Brain microvascular endothelial cell (primary cell): ENCODE measurements at regions not wholly inside any gene's neighbourhood (a gene's known extent, or its start where the extent isn't known, plus 50 kb on each side); places are given as distances from the start of the nearest gene placed in this dataset.

Experiments
- DNase-seq: peaks from one replicate; pipeline ENCODE4 v3.0.0-alpha.2; 2020
- H3K27ac ChIP-seq: fragments of 250-450 bp; sonication (Bioruptor Pico); 2 replicates; pipeline ENCODE4 v1.5.1; 2020; ENCODE audit warnings: mild to moderate bottlenecking, moderate library complexity
- H3K27me3 ChIP-seq: fragments of 250-450 bp; sonication (Bioruptor Pico); replicated peaks from 2 replicates; pipeline ENCODE4 v1.5.1; 2020; ENCODE audit warnings: mild to moderate bottlenecking
- H3K36me3 ChIP-seq: fragments of 250-450 bp; sonication (Bioruptor Pico); replicated peaks from 2 replicates; pipeline ENCODE4 v1.5.1; 2020; ENCODE audit warnings: mild to moderate bottlenecking
- H3K4me3 ChIP-seq: 2 replicates; pipeline ENCODE4 v1.5.1; 2011; ENCODE audit warnings: low read depth, mild to moderate bottlenecking, control low read depth, low read length, moderate library complexity
- CTCF ChIP-seq: IDR thresholded peaks from 2 replicates; pipeline ENCODE4 v1.5.1; 2011; ENCODE audit warnings: low read depth, mild to moderate bottlenecking, moderate library complexity, low read length, control low read depth, inconsistent platforms; ENCODE audit errors: missing control alignments
- in situ Hi-C: cut with HindIII; loops from 2 replicates; pipeline ENCODE4 v1.10.0; 2017; ENCODE audit warnings: low sequenced_read_pairs, low pct_ligation_motif_present

- no peak overlapping the region for H3K4me3 ChIP-seq
- no peak overlapping the region for H3K27ac ChIP-seq
- no peak for TF ChIP-seq CTCF
- no peak for DNase-seq
- no peaks in the 10 kb centered on the region for H3K36me3 ChIP-seq
- no peaks in the 10 kb centered on the region for H3K27me3 ChIP-seq
- in situ Hi-C loops, result no loop called here
Observed at GRCh38 chr4:19416146-19416545, 835.6 kb upstream of the SLIT2 start.

GRCh38 chr4:19408490-19408889 lies 843.2 kb upstream of the SLIT2 start:
- Histone ChIP-seq H3K27me3 (no peaks in the 10 kb centered on the region), H3K27ac (no peak overlapping the region), H3K36me3 (no peaks in the 10 kb centered on the region), H3K4me3 (no peak overlapping the region)
- TF ChIP-seq CTCF, result no peak
- no peak for DNase-seq
- in situ Hi-C loops, result no loop called here

- H3K27me3 ChIP-seq, result no peaks in the 10 kb centered on the region
- no peak overlapping the region for H3K27ac ChIP-seq
- H3K4me3 ChIP-seq, result no peak overlapping the region
- no peak for DNase-seq
- no peak for TF ChIP-seq CTCF
- in situ Hi-C loops, result no loop called here
- H3K36me3 ChIP-seq, result no peaks in the 10 kb centered on the region
Observed at GRCh38 chr4:19406789-19407188, 844.9 kb upstream of the SLIT2 start.

GRCh38 chr4:19403786-19404370 lies 847.8 kb upstream of the SLIT2 start:
- TF ChIP-seq CTCF, result no peak
- H3K36me3 ChIP-seq, result no peaks in the 10 kb centered on the region
- H3K27ac ChIP-seq, result no peak overlapping the region
- no peak overlapping the region for H3K4me3 ChIP-seq
- DNase-seq, result no peak
- in situ Hi-C loops, result no loop called here
- no peaks in the 10 kb centered on the region for H3K27me3 ChIP-seq

GRCh38 chr4:19402581-19403065 lies 849.1 kb upstream of the SLIT2 start:
- Histone ChIP-seq H3K36me3 (no peaks in the 10 kb centered on the region), H3K27me3 (no peaks in the 10 kb centered on the region), H3K4me3 (no peak overlapping the region), H3K27ac (no peak overlapping the region)
- DNase-seq, result no peak
- in situ Hi-C loops, result no loop called here
- TF ChIP-seq CTCF, result no peak
